HL-60/S4 treated with retinoic acid at 250 ng/mL for 4 days and 3 days (cell line): ENCODE measurements at regions not wholly inside any gene's neighbourhood (a gene's known extent, or its start where the extent isn't known, plus 50 kb on each side); places are given as distances from the start of the nearest gene placed in this dataset.
"Not testable (repeated sequence)": the region's sequence is repeated elsewhere in the genome, so short reads cannot be mapped to it uniquely, and the experiment has no call there.

ENCODE experiments used
- in situ Hi-C: fragments of 300-500 bp; cut with MboI; formaldehyde crosslinking; loops from 2 replicates; pipeline ENCODE4 v1.7.0; 2022; ENCODE audit warnings: low sequenced_read_pairs

DNA sequence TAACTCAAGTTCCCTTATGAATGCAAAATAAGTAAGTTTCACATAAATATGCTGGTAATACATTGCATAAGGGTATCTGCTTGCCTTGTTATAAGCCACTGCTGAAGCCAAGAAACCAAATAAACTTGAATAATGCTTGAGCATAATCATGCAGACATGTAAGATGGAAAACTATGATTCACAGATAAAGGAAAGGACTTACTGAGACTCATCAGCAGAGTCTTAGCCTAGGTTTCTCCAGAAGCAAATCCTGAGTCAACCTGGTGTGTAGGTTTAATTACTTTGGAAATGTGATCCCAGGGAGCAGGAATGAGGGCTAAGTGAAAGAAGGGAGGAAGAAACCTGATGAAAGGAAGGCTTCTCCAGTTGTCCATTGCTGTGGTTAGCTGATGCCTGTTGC, 107.7 kb upstream of the BTG1 start:
- in situ Hi-C loops = no loop called here

GRCh38 chr12:92248977-92249376, 103.3 kb upstream of the BTG1 start:
- in situ Hi-C loops = no loop called here

- in situ Hi-C loops = no loop called here
These were observed 98.4 kb upstream of the BTG1 start for GRCh38 chr12:92244036-92244435.

- in situ Hi-C loops = no loop called here
These were observed 97.3 kb upstream of the BTG1 start for GRCh38 chr12:92242907-92243306.

DNA sequence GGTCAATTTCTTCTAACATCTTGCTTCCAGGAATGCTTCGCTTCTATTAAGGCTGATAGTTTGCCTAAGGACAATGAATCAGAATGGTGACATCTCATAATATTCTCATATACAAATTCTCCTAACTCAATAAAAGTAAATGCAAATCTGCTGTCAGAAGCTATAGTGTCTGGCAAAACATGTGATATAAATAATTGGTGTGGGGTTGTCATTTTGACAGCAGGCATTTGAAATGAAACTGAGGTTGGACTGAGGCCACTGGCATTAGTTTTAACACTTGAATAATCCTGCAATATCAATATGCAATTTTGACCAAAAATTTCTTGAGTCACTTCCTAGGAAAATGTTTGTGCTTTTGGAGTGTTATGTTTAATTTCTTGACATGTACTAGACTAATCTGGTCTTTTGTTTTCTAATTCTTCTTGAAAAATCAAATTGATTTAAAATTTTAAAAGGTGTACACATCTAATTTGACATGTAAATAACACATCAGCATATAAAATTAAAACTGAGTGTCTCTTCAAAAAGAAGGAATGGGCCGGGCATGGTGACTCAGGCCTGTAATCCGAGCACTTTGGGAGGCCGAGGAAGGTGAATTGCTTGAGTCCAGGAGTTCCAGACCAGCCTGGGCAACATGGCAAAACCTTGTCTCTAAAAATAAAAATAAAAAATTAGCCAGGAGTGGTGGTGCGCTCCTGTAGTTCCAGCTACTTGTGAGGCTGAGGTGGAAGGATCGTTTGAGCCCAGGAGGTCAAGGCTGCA, 92.3 kb upstream of the BTG1 start:
- in situ Hi-C loops = no loop called here

DNA sequence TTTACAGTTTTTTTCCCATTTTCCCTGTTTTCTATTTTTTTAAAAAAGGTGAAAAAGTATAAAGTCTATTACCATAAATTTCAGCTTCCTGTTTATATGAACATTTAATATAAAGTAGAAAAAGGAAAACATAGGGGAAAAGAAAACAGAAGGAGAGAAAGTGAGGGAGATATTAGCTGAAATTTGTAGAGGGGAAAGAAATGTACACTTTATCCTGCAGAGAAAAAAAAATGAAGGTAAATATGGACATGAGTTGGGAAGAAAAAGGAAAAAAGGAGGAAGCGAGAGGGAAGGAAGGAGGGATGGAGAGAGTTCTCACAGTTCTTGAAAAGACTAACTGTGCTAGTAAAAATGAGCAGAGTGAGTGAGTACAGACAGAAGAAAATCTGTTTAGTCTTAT, 91.6 kb upstream of the BTG1 start:
- in situ Hi-C loops = no loop called here

DNA sequence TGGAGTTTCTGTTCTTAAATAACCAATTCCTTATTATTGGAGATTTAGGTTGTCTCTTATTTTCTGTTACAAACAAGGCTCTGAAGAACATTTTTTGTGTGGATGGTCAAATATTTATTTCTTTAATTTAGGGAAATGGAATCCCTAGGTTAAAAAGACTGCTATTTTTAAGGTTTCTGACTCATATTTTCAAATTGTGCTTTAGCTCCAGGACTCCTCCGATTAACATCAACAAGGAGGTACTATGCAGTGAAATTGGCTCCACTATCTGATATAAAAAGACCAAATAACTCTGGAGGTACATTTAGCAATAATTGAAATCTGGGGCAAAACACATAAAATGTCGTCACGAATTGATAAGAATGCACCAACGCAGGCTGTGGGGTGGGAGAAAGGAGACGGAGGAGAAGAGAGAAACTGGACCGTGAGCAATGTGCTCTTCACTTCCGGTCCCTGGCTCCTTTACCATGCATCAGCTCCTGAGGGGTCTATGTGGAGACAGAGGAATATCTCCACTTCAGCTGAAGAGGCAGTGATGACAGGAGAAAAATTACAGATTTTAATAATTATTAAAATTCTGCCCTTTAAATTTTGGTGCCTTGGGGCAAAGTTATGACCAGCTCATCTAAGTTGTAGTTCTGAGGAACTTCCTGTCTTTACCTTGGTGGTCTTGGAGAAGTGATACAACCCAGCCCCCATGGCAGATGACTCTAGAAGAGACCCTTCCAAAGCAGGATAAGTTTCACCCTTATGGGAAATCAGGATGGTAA, 90.2 kb upstream of the BTG1 start:
- in situ Hi-C loops = no loop called here

- in situ Hi-C loops = no loop called here
These were observed 88.9 kb upstream of the BTG1 start for GRCh38 chr12:92234533-92234932.

GRCh38 chr12:92233346-92234015, 87.8 kb upstream of the BTG1 start:
- in situ Hi-C loops = no loop called here

GRCh38 chr12:92232371-92232932, 86.8 kb upstream of the BTG1 start:
- in situ Hi-C loops = not testable (repeated sequence)

DNA sequence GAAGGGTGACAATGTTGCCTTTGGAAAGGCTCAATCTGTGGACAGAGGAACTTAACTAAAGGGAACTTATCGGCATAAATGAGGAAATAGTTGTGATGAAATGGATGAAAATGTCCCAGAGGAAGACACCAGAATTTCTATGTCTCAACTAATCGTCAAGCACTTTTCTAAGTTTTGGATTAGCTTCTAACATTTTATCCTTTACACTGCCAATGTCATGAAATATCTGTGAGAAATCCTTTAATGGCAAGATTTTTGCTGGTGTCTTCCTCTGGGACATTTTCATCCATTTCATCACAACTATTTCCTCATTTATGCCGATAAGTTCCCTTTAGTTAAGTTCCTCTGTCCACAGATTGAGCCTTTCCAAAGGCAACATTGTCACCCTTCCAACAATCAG, 86.3 kb upstream of the BTG1 start:
- in situ Hi-C loops = not testable (repeated sequence)

GRCh38 chr12:92231532-92231931, 85.9 kb upstream of the BTG1 start:
- in situ Hi-C loops = not testable (repeated sequence)

DNA sequence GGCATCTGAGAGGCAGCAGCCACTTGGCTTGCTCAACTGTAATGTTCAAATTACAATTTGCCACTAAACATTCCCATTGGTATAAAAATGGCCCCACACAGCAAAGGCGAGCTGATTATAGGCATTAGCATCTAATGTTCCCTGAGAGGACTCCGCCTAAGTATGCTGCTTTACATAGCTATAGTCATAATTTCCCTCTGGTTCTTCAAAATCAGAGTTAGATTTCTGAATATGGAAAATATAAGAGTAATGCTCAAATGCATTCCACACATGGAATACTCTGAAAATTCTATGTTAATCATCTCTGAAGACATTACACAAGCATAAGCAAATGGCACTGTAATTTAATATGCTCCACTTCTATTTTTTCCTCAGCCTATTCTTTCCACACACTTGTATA, 83.7 kb upstream of the BTG1 start:
- in situ Hi-C loops = no loop called here

- in situ Hi-C loops = no loop called here
These were observed 81.3 kb upstream of the BTG1 start for GRCh38 chr12:92226961-92227360.

DNA sequence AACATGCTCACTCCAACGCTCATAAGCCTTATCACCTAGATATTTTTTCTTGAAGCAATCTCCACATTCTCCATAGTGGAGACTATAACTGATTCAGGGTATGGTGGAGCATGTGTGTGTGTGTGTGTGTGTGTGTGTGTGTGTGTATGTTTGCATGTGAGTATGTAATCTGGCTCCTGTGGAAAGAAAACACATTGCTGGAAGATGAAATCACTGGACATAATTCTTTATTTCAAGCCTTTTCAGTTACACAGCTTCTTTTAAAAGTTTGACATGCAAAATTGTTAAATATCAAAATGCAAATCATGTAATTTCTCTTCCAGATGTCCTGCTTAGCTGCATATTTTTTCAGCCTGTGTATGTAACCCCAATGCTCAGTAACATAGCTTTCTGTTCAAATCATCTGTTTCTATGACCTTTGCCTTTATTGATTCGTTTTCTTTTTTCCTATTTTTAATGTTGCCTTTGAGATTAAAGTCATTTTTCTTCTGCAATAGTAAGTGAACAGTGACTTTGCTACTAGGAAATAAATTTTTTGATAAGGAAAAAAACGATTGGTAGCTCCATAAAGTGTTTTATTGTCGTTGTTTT, 80.5 kb upstream of the BTG1 start:
- in situ Hi-C loops = no loop called here

- in situ Hi-C loops = no loop called here
These were observed 79.2 kb upstream of the BTG1 start for GRCh38 chr12:92224685-92225331.

GRCh38 chr12:92223481-92223880, 77.8 kb upstream of the BTG1 start:
- in situ Hi-C loops = no loop called here

GRCh38 chr12:92221656-92222315, 76.1 kb upstream of the BTG1 start:
- in situ Hi-C loops = no loop called here

GRCh38 chr12:92218394-92219077, 72.9 kb upstream of the BTG1 start:
- in situ Hi-C loops = no loop called here

DNA sequence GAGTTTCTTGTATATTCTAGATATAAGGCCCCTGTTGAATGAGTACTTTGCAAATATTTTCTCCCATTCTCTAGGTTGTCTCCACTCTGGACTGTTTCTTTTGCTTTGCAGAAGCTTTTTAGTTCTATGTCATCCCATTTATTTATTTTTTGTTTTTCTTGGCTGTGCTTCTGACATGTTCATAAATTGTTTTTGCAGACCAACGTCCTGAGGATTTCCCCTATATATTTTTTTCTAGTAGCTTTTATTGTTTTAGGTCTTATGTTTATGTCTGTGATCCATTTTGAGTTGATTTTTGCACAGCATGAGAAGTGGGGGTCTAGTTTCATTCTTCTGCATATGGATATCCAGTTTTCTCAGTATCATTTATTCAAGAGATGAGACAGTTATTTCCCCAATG, 70.4 kb upstream of the BTG1 start:
- in situ Hi-C loops = no loop called here
